HepG2 (cell line): ENCODE measurements at regions not wholly inside any gene's neighbourhood (a gene's known extent, or its start where the extent isn't known, plus 50 kb on each side); places are given as distances from the start of the nearest gene placed in this dataset.

Experiments
- ARID5B ChIP-seq: IDR thresholded peaks from 2 replicates; pipeline ENCODE4 v1.4.0; 2020; ENCODE audit warnings: mild to moderate bottlenecking, missing genetic modification reagents
- BHLHE40 ChIP-seq: IDR thresholded peaks from 2 replicates; pipeline ENCODE4 v1.6.1; 2011; ENCODE audit warnings: low read length, improper control_type of control experiment
- ETV5 ChIP-seq: IDR thresholded peaks from 2 replicates; pipeline ENCODE4 v1.6.1; 2018; ENCODE audit warnings: missing biosample characterization, missing genetic modification reagents, inconsistent platforms, borderline replicate concordance
- FOSL2 ChIP-seq: sonication (generic); formaldehyde crosslinking; IDR thresholded peaks from 2 replicates; pipeline ENCODE4 v1.4.0; 2020; ENCODE audit warnings: missing genetic modification reagents
- FOXA1 ChIP-seq, 2 experiments: fragments of 450-650 bp in 1 of 2; sonication (generic) in 1 of 2; formaldehyde crosslinking in 1 of 2; IDR thresholded peaks; 2 replicates each; pipeline versions ENCODE4 v1.4.0 to v1.6.1; 2016 to 2020; ENCODE audit warnings: missing genetic modification reagents in 1 of 2
- HMG20A ChIP-seq: IDR thresholded peaks from 2 replicates; pipeline ENCODE4 v1.6.1; 2016; ENCODE audit warnings: borderline replicate concordance
- MIXL1 ChIP-seq: IDR thresholded peaks from 2 replicates; pipeline ENCODE4 v1.6.1; 2016
- MNT ChIP-seq: fragments of 450-650 bp; IDR thresholded peaks from 2 replicates; pipeline ENCODE4 v1.6.1; 2016
- NFIC ChIP-seq: IDR thresholded peaks from 2 replicates; pipeline ENCODE4 v1.6.1; 2012; ENCODE audit warnings: mild to moderate bottlenecking, low read length, inconsistent platforms
- PAXIP1 ChIP-seq: sonication (generic); formaldehyde crosslinking; conservative IDR thresholded peaks from 2 replicates; pipeline ENCODE4 v1.4.0; 2020; ENCODE audit warnings: mild to moderate bottlenecking, missing genetic modification reagents, moderate library complexity
- ZBTB33 ChIP-seq: sonication (generic); formaldehyde crosslinking; IDR thresholded peaks from 2 replicates; pipeline ENCODE4 v1.4.0; 2020; ENCODE audit warnings: missing genetic modification reagents
- ZFP90 ChIP-seq: sonication (generic); formaldehyde crosslinking; IDR thresholded peaks from 2 replicates; pipeline ENCODE4 v1.8.0; 2022; ENCODE audit warnings: missing genetic modification reagents, mild to moderate bottlenecking, inconsistent platforms, borderline replicate concordance
- ZGPAT ChIP-seq: IDR thresholded peaks from 2 replicates; pipeline ENCODE4 v1.6.1; 2016; ENCODE audit warnings: mild to moderate bottlenecking
- ZNF335 ChIP-seq: sonication (generic); formaldehyde crosslinking; IDR thresholded peaks from 2 replicates; pipeline ENCODE4 v1.4.0; 2020; ENCODE audit warnings: missing genetic modification reagents
- ZNF33A ChIP-seq: sonication (generic); formaldehyde crosslinking; IDR thresholded peaks from 2 replicates; pipeline ENCODE4 v1.5.1; 2020; ENCODE audit warnings: missing genetic modification reagents, mild to moderate bottlenecking, moderate library complexity, borderline replicate concordance
- ZNF557 ChIP-seq: sonication (generic); formaldehyde crosslinking; IDR thresholded peaks from 2 replicates; pipeline ENCODE4 v1.4.0; 2020; ENCODE audit warnings: missing genetic modification reagents
- ZNF879 ChIP-seq: sonication (generic); formaldehyde crosslinking; IDR thresholded peaks from 2 replicates; pipeline ENCODE4 v1.8.1; 2023; ENCODE audit warnings: missing genetic modification reagents
- ZSCAN9 ChIP-seq: IDR thresholded peaks from 2 replicates; pipeline ENCODE4 v1.6.1; 2016; ENCODE audit warnings: borderline replicate concordance

- TF ChIP-seq FOSL2 (CRISPR knock-in tag), result peak; percentile 91
- TF ChIP-seq ZGPAT (CRISPR knock-in tag), result peak; percentile 53; the same call in 1 of the 2 replicates
- TF ChIP-seq ZSCAN9 (CRISPR knock-in tag), result peak; percentile 37; the same call in 1 of the 2 replicates
- no peak for TF ChIP-seq FOXA1 (IDR thresholded peaks at IDR 0.05)
- TF ChIP-seq FOXA1 (CRISPR knock-in tag; IDR thresholded peaks at IDR 0.05), result peak; percentile 46
- TF ChIP-seq ZNF335 (CRISPR knock-in tag), result 0 out of 2 replicates have a peak, but pooled peaks have one; percentile 39
- TF ChIP-seq ZNF557, result no peak
- peak; percentile 3; the same call in 1 of the 2 replicates for TF ChIP-seq MNT
- peak; percentile 33; the same call in 1 of the 2 replicates for TF ChIP-seq ZBTB33 (CRISPR knock-in tag)
- peak; percentile 61; the same call in 1 of the 2 replicates for TF ChIP-seq NFIC
- TF ChIP-seq BHLHE40, result peak; percentile 93
- TF ChIP-seq ZNF879, result no peak
- TF ChIP-seq ETV5 (CRISPR knock-in tag), result peak; percentile 23; the same call in 1 of the 2 replicates
- 0 out of 2 replicates have a peak, but pooled peaks have one; percentile 20 for TF ChIP-seq PAXIP1 (CRISPR knock-in tag)
- TF ChIP-seq ARID5B (CRISPR knock-in tag), result peak; percentile 98
- peak; percentile 77; the same call in 1 of the 2 replicates for TF ChIP-seq HMG20A (CRISPR knock-in tag)
- TF ChIP-seq MIXL1, result peak; percentile 79; the same call in 1 of the 2 replicates
- TF ChIP-seq ZFP90 (CRISPR knock-in tag), result no peak
- no peak for TF ChIP-seq ZNF33A (CRISPR knock-in tag)
These were observed 63.4 kb upstream of the GPCPD1 start (continued) for GRCh38 chr20:5674176-5674660.
